Vagina (tissue), 2 donors: ENCODE measurements at regions not wholly inside any gene's neighbourhood (a gene's known extent, or its start where the extent isn't known, plus 50 kb on each side); places are given as distances from the start of the nearest gene placed in this dataset.

Source experiments
- DNase-seq, 2 donors: peaks; one replicate each; pipeline ENCODE4 v3.0.0-alpha.2; 2017; ENCODE audit errors: extremely low spot score in 2 of 2
- H3K27ac ChIP-seq: fragments of 200-600 bp; sonication (generic); one replicate; pipeline ENCODE4 v1.5.1; 2019
- H3K27me3 ChIP-seq: fragments of 200-600 bp; sonication (generic); one replicate; pipeline ENCODE4 v1.5.1; 2019
- H3K36me3 ChIP-seq, 2 donors: fragments of 200-600 bp; sonication (generic); one replicate each; pipeline ENCODE4 v1.5.1; 2017 to 2019
- H3K4me1 ChIP-seq: fragments of 200-600 bp; sonication (generic); one replicate; pipeline ENCODE4 v1.5.1; 2019
- H3K4me3 ChIP-seq, 2 donors: fragments of 200-600 bp; sonication (generic); 1 replicate in 1 of 2; 2 replicates in 1 of 2; pipeline ENCODE4 v1.5.1; 2016 to 2019
- H3K9me3 ChIP-seq: fragments of 200-600 bp; sonication (generic); one replicate; pipeline ENCODE4 v1.5.1; 2019
- POLR2A ChIP-seq, 2 donors: fragments of 450-650 bp; IDR thresholded peaks; one replicate each; pipeline ENCODE4 v1.6.1; 2017; ENCODE audit warnings: antibody characterized with exemption in 2 of 2, mild to moderate bottlenecking in 2 of 2, moderate library complexity in 2 of 2
- POLR2AphosphoS5 ChIP-seq, 2 donors: sonication (generic); formaldehyde crosslinking; IDR thresholded peaks; one replicate each; pipeline ENCODE4 v1.9.0; 2017; ENCODE audit warnings: antibody characterized with exemption in 2 of 2, mild to moderate bottlenecking in 2 of 2, low read depth in 1 of 2; ENCODE audit not compliant: insufficient read depth in 1 of 2
- intact Hi-C: fragments of 100-400 bp; cut with DNase I; formaldehyde crosslinking; loops from one replicate; pipeline ENCODE4 v1.15.1; 2023
- TF ChIP-seq, protein P1 (sequence below), 3 experiments: fragments of 450-650 bp in 2 of 3; fragments of 200-600 bp in 1 of 3; sonication (generic) in 1 of 3; IDR thresholded peaks; one replicate each; pipeline ENCODE4 v1.5.1; 2017 to 2019; ENCODE audit warnings: antibody characterized with exemption in 3 of 3, mild to moderate bottlenecking in 2 of 3, moderate library complexity in 2 of 3

DNA sequence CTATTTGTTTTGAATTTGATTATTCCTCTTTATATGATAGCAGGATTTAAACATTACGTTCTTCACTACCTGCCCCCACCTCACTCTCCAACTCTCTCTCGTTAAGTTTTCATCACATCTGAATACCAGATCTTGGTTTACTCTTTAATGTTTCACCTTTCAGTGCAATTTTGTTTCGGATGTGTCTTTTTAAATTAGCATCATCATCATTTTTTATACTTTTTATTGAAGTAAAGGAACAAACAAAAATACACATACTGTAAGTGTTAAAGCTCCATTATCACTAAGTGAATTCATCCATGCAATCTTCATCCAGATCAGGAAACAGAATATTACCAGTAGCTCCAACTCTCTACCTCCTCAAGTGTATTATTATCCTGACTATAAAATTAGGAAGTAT is 310.6 kb downstream of the C3orf38 start:
- intact Hi-C loops, result no loop called here
- Histone ChIP-seq H3K4me1 (no peaks in the 10 kb centered on the region), H3K9me3 (no peaks in the 10 kb centered on the region), H3K36me3 (no peaks in the 10 kb centered on the region), H3K27ac (no peak overlapping the region), H3K27me3 (no peaks in the 10 kb centered on the region), H3K4me3 (no peak overlapping the region)
- TF ChIP-seq, protein P1, sequence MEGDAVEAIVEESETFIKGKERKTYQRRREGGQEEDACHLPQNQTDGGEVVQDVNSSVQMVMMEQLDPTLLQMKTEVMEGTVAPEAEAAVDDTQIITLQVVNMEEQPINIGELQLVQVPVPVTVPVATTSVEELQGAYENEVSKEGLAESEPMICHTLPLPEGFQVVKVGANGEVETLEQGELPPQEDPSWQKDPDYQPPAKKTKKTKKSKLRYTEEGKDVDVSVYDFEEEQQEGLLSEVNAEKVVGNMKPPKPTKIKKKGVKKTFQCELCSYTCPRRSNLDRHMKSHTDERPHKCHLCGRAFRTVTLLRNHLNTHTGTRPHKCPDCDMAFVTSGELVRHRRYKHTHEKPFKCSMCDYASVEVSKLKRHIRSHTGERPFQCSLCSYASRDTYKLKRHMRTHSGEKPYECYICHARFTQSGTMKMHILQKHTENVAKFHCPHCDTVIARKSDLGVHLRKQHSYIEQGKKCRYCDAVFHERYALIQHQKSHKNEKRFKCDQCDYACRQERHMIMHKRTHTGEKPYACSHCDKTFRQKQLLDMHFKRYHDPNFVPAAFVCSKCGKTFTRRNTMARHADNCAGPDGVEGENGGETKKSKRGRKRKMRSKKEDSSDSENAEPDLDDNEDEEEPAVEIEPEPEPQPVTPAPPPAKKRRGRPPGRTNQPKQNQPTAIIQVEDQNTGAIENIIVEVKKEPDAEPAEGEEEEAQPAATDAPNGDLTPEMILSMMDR (IDR thresholded peaks at IDR 0.05), result no peak
- no peak for TF ChIP-seq POLR2AphosphoS5 (IDR thresholded peaks at IDR 0.05; ENCODE audit: insufficient read depth in 1 of 2, low read depth in 1 of 2)
- no peak for TF ChIP-seq POLR2A (IDR thresholded peaks at IDR 0.05)
- no peak for DNase-seq

DNA sequence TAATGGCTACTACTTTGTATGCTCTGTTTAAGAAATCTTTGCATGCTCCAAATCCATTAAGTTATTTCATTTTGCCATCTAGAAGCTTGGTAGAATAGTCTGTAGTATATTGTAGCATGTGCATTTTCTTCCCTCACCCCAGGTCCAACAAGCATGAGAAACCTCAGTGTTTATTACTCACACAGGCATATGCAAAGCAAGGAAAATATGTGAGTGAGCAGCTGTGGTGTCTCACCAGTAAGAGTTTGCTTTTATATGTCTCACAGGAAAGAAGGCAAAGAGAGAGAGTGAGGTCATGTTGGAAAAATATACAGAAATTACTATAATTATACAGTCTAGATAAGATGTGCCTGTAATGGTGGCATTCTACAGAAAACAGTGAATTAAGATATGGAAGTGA is 312.5 kb downstream of the C3orf38 start:
- Histone ChIP-seq H3K9me3 (no peaks in the 10 kb centered on the region), H3K27me3 (no peaks in the 10 kb centered on the region), H3K36me3 (no peaks in the 10 kb centered on the region), H3K4me1 (no peaks in the 10 kb centered on the region), H3K4me3 (no peak overlapping the region), H3K27ac (no peak overlapping the region)
- no peak for DNase-seq
- no peak for TF ChIP-seq POLR2A (IDR thresholded peaks at IDR 0.05)
- no peak for TF ChIP-seq POLR2AphosphoS5 (IDR thresholded peaks at IDR 0.05; ENCODE audit: insufficient read depth in 1 of 2, low read depth in 1 of 2)
- TF ChIP-seq, protein P1 (IDR thresholded peaks at IDR 0.05), result no peak
- intact Hi-C loops, result no loop called here

DNA sequence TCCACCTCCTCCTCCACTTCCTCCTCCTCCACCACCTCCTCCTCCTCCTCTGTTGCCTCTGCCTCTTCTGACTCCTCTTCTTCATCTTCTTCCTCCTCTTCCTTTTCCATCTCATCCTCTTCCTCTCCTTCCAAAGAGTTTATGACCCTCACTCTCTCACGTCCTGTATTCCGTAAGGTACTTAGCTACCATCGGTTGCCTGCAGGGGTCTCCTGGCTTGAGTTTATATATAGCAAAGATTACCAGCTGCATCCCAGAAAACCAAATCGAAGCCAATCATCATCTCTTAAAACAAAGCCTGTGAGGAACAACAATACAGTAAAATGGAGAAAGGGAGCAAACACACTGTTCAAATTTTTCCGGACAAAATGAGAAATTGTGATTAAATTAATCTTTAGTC is 317.4 kb downstream of the C3orf38 start:
- no peak for DNase-seq
- intact Hi-C loops, result loop anchor here (5.0 kb wide), 1 partner anchor 1225 kb away; no protein-coding TSS in a partner anchor
- H3K4me1 ChIP-seq, result no peaks in the 10 kb centered on the region
- no peak overlapping the region for H3K4me3 ChIP-seq
- no peaks in the 10 kb centered on the region for H3K36me3 ChIP-seq
- no peak overlapping the region for H3K27ac ChIP-seq
- no peaks in the 10 kb centered on the region for H3K9me3 ChIP-seq
- no peak for TF ChIP-seq POLR2AphosphoS5 (IDR thresholded peaks at IDR 0.05; ENCODE audit: insufficient read depth in 1 of 2, low read depth in 1 of 2)
- TF ChIP-seq, protein P1 (IDR thresholded peaks at IDR 0.05), result no peak
- no peak for TF ChIP-seq POLR2A (IDR thresholded peaks at IDR 0.05)
- no peaks in the 10 kb centered on the region for H3K27me3 ChIP-seq

DNA sequence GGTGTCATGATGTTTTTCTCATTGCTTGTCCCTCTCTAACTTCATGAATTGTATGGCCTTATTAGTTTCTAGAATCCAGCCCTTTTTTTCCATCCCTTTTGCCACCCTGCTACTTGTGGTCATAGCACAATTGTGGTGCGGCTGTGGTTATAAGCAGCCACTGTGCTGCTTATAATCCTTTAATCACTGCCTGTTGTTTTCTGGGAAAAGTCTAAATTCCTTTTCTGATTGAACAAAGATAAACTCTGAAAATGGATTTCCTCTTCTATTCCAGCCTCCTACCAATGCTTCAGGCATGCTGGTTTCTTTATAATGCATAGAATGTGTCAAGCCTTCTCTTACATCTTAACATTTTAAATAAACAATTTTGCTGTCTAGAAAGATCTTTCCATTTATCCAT is 319.5 kb downstream of the C3orf38 start:
- Histone ChIP-seq H3K27ac (no peak overlapping the region), H3K4me3 (no peak overlapping the region), H3K9me3 (no peaks in the 10 kb centered on the region), H3K36me3 (no peaks in the 10 kb centered on the region), H3K4me1 (no peaks in the 10 kb centered on the region), H3K27me3 (no peaks in the 10 kb centered on the region)
- intact Hi-C loops, result loop anchor here (5.0 kb wide), 1 partner anchor 1223 kb away; no protein-coding TSS in a partner anchor
- DNase-seq, result no peak
- TF ChIP-seq, protein P1 (IDR thresholded peaks at IDR 0.05), result no peak
- TF ChIP-seq POLR2AphosphoS5 (IDR thresholded peaks at IDR 0.05; ENCODE audit: insufficient read depth in 1 of 2, low read depth in 1 of 2) (no peak), POLR2A (IDR thresholded peaks at IDR 0.05) (no peak)

DNA sequence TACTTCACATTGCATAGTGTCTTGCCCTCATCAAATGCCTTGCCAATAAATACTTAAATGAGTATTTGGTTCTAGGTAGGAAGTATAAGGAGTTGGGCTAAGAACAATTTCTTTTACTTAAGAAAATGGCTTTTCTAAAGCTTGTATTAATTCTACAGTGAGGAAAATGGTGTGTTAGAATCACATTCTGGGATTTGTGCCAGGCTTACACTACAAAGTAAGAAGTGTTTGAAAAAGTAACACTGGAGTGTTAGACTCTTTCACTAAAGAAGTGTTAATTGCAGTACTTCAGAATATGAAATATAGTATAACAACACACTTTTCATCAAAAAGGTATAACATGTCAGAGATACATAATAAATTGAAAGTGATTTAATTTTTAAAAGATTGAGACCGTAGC is 328.7 kb downstream of the C3orf38 start:
- no peak for DNase-seq
- Histone ChIP-seq H3K9me3 (no peaks in the 10 kb centered on the region), H3K27ac (no peak overlapping the region), H3K36me3 (no peaks in the 10 kb centered on the region), H3K27me3 (no peaks in the 10 kb centered on the region), H3K4me1 (no peaks in the 10 kb centered on the region), H3K4me3 (no peak overlapping the region)
- intact Hi-C loops, result no loop called here
- TF ChIP-seq POLR2A (IDR thresholded peaks at IDR 0.05) (no peak), POLR2AphosphoS5 (IDR thresholded peaks at IDR 0.05; ENCODE audit: insufficient read depth in 1 of 2, low read depth in 1 of 2) (no peak)
- TF ChIP-seq, protein P1 (IDR thresholded peaks at IDR 0.05), result no peak
